HEK293 (cell line): ENCODE measurements at regions not wholly inside any gene's neighbourhood (a gene's known extent, or its start where the extent isn't known, plus 50 kb on each side); places are given as distances from the start of the nearest gene placed in this dataset.

Source experiments
- CTCF ChIA-PET: fragments of 350-600 bp; formaldehyde crosslinking; extraction: SDS; loops from one replicate; lab custom pipeline; 2021; ENCODE audit warnings: antibody characterized with exemption; lab: Yijun Ruan, JAX
- POLR2A ChIA-PET: fragments of 300-600 bp; formaldehyde crosslinking; extraction: SDS; loops from one replicate; lab custom pipeline; 2020; ENCODE audit warnings: antibody characterized with exemption, inconsistent platforms; lab: Yijun Ruan, JAX
- H3K27ac ChIP-seq: fragments of 200-500 bp; sonication (Bioruptor generic); 2 replicates; pipeline ENCODE4 v1.5.1; 2014; ENCODE audit warnings: low read depth, low read length, control low read depth, inconsistent platforms; ENCODE audit errors: extremely low read depth
- H3K36me3 ChIP-seq, 2 experiments: fragments of 200-500 bp in 1 of 2; sonication (Bioruptor generic) in 1 of 2; 1 replicate in 1 of 2; 2 replicates in 1 of 2; pipeline ENCODE4 v1.5.1; 2014 to 2017; ENCODE audit warnings: inconsistent platforms in 2 of 2, low read length in 2 of 2; ENCODE audit not compliant: control insufficient read depth in 2 of 2, insufficient read depth in 1 of 2
- H3K4me1 ChIP-seq: fragments of 200-500 bp; sonication (Bioruptor generic); 2 replicates; pipeline ENCODE4 v1.5.1; 2014; ENCODE audit warnings: mild to moderate bottlenecking, low read length, inconsistent platforms; ENCODE audit not compliant: control insufficient read depth, insufficient read depth
- H3K4me3 ChIP-seq: 2 replicates; pipeline ENCODE4 v1.5.1; 2011; ENCODE audit warnings: low read depth, mild to moderate bottlenecking, control low read depth, low read length, moderate library complexity
- H3K9me3 ChIP-seq: fragments of 200-500 bp; sonication (Bioruptor generic); 2 replicates; pipeline ENCODE4 v1.5.1; 2014; ENCODE audit warnings: low read depth, low read length, inconsistent platforms; ENCODE audit not compliant: control insufficient read depth, insufficient read depth
- SETDB1 ChIP-seq: IDR thresholded peaks from one replicate; pipeline ENCODE4 v1.6.1; 2017; ENCODE audit warnings: mild to moderate bottlenecking, low read length, moderate library complexity, mixed read lengths; ENCODE audit not compliant: insufficient read length
- SP3 ChIP-seq: fragments of 450-650 bp; formaldehyde crosslinking; IDR thresholded peaks from 2 replicates; pipeline ENCODE4 v1.5.1; 2016; ENCODE audit warnings: missing biosample characterization, missing genetic modification characterization
- TRIM28 ChIP-seq: IDR thresholded peaks from 2 replicates; pipeline ENCODE4 v1.6.1; 2011; ENCODE audit warnings: low read length, control low read depth, borderline replicate concordance
- ZEB2 ChIP-seq: fragments of 450-650 bp; formaldehyde crosslinking; IDR thresholded peaks from 2 replicates; pipeline ENCODE4 v1.5.1; 2016; ENCODE audit warnings: missing biosample characterization, missing genetic modification characterization
- ZNF16 ChIP-seq: fragments of 450-650 bp; formaldehyde crosslinking; IDR thresholded peaks from 2 replicates; pipeline ENCODE4 v1.5.1; 2016; ENCODE audit warnings: low read depth, missing biosample characterization, missing genetic modification characterization
- ZNF174 ChIP-seq: fragments of 450-650 bp; formaldehyde crosslinking; IDR thresholded peaks from 2 replicates; pipeline ENCODE4 v1.5.0; 2017; ENCODE audit warnings: missing biosample characterization, mild to moderate bottlenecking, missing genetic modification characterization
- ZNF202 ChIP-seq: fragments of 450-650 bp; formaldehyde crosslinking; IDR thresholded peaks from 2 replicates; pipeline ENCODE4 v1.5.1; 2016; ENCODE audit warnings: missing biosample characterization, missing genetic modification characterization, borderline replicate concordance
- ZNF248 ChIP-seq: fragments of 450-650 bp; formaldehyde crosslinking; IDR thresholded peaks from 2 replicates; pipeline ENCODE4 v1.5.1; 2017; ENCODE audit warnings: missing biosample characterization, missing genetic modification characterization
- ZNF311 ChIP-seq: fragments of 450-650 bp; formaldehyde crosslinking; IDR thresholded peaks from 2 replicates; pipeline ENCODE4 v1.5.1; 2017; ENCODE audit warnings: missing biosample characterization, missing genetic modification characterization, borderline replicate concordance
- ZNF324 ChIP-seq: fragments of 450-650 bp; formaldehyde crosslinking; IDR thresholded peaks from 2 replicates; pipeline ENCODE4 v1.5.1; 2016; ENCODE audit warnings: missing biosample characterization, missing genetic modification characterization
- ZNF404 ChIP-seq: fragments of 450-650 bp; formaldehyde crosslinking; IDR thresholded peaks from 2 replicates; pipeline ENCODE4 v1.5.1; 2017; ENCODE audit warnings: missing biosample characterization, missing genetic modification characterization
- ZNF423 ChIP-seq: fragments of 450-650 bp; formaldehyde crosslinking; IDR thresholded peaks from 2 replicates; pipeline ENCODE4 v1.5.1; 2016; ENCODE audit warnings: missing biosample characterization, missing genetic modification characterization
- ZNF621 ChIP-seq: fragments of 450-650 bp; formaldehyde crosslinking; IDR thresholded peaks from 2 replicates; pipeline ENCODE4 v1.5.1; 2017; ENCODE audit warnings: missing biosample characterization, missing genetic modification characterization
- ZNF654 ChIP-seq: fragments of 450-650 bp; formaldehyde crosslinking; IDR thresholded peaks from 2 replicates; pipeline ENCODE4 v1.5.1; 2016; ENCODE audit warnings: low read depth, missing biosample characterization, missing genetic modification characterization
- ZNF658 ChIP-seq: fragments of 450-650 bp; formaldehyde crosslinking; IDR thresholded peaks from 2 replicates; pipeline ENCODE4; 2016; ENCODE audit warnings: missing biosample characterization, missing genetic modification characterization
- ZNF660 ChIP-seq: fragments of 450-650 bp; IDR thresholded peaks from 2 replicates; pipeline ENCODE4 v1.5.1; 2018; ENCODE audit warnings: missing biosample characterization, mild to moderate bottlenecking, missing genetic modification characterization
- ZNF747 ChIP-seq: fragments of 450-650 bp; formaldehyde crosslinking; IDR thresholded peaks from 2 replicates; pipeline ENCODE4 v1.5.1; 2016; ENCODE audit warnings: missing biosample characterization, missing genetic modification characterization
- TF ChIP-seq, protein P1 (sequence below): IDR thresholded peaks from 2 replicates; pipeline ENCODE4 v1.6.1; 2011; ENCODE audit warnings: mild to moderate bottlenecking, low read depth, low read length, borderline replicate concordance
- TF ChIP-seq, protein P2 (sequence below): fragments of 450-650 bp; formaldehyde crosslinking; IDR thresholded peaks from 2 replicates; pipeline ENCODE4 v1.5.1; 2017; ENCODE audit warnings: missing biosample characterization, missing genetic modification characterization
- TF ChIP-seq, protein P3 (sequence below): fragments of 450-650 bp; formaldehyde crosslinking; IDR thresholded peaks from 2 replicates; pipeline ENCODE4 v1.5.1; 2016; ENCODE audit warnings: missing biosample characterization, missing genetic modification characterization

DNA sequence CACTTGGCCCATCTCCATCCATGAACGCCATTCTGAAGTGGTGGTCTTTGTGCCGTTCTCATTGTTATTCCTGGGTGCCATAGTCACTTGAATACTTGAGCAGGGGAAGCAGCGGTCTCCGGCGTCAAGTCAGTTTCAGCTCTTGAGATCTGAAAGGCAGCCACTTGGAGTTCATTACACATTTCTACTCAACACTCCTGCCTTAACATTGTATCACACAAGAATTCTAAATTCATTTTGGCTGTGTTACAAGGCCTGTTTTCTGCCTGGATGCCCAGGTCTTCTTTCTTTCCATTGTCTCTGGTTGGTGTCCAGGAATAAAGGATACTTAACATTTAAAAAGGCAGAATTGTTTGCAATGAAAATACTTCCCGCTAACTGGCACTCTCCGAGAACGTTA lies 69.0 kb upstream of the RAB11FIP2 start (continued):
- no peak for TF ChIP-seq ZNF202

DNA sequence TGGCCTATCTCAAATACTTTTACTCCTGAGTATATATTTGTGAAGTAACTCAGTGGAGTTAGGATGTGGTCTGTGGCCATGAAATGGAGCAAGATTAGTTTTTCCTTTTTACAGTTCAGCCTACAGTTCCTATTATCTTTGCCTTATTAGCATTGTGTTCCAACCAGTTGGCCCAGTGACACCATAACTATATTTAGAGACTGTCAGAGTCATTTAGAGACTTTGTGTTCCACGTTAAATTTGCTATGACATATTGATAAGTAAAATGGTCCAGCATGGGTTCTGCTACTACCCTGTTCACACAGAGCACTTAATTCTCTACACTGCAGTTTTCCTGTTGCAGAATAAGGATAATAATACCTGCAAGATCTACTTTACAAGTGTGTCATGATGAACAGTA lies 68.3 kb upstream of the RAB11FIP2 start:
- POLR2A ChIA-PET: no interaction called here
- no peaks in the 10 kb centered on the region for H3K36me3 ChIP-seq
- H3K9me3 ChIP-seq: no peaks in the 10 kb centered on the region
- TF ChIP-seq ZNF248 (tag by site-specific recombination): no peak
- TF ChIP-seq ZNF660 (tag by site-specific recombination): no peak
- TF ChIP-seq ZNF404 (tag by site-specific recombination): no peak
- TF ChIP-seq ZEB2 (tag by site-specific recombination): no peak
- TF ChIP-seq SETDB1: no peak
- TF ChIP-seq ZNF423: no peak
- no peak for TF ChIP-seq SP3
- no peak for TF ChIP-seq ZNF654 (tag by site-specific recombination)
- no peak for TF ChIP-seq ZNF658 (tag by site-specific recombination)
- no peak for TF ChIP-seq ZNF16 (tag by site-specific recombination)
- no peak for TF ChIP-seq ZNF747
- TF ChIP-seq ZNF174 (tag by site-specific recombination): no peak
- no peak for TF ChIP-seq TRIM28
- TF ChIP-seq, protein P1, sequence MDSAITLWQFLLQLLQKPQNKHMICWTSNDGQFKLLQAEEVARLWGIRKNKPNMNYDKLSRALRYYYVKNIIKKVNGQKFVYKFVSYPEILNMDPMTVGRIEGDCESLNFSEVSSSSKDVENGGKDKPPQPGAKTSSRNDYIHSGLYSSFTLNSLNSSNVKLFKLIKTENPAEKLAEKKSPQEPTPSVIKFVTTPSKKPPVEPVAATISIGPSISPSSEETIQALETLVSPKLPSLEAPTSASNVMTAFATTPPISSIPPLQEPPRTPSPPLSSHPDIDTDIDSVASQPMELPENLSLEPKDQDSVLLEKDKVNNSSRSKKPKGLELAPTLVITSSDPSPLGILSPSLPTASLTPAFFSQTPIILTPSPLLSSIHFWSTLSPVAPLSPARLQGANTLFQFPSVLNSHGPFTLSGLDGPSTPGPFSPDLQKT: no peak
- TF ChIP-seq ZNF311 (tag by site-specific recombination): no peak
- no peak for TF ChIP-seq ZNF324
- TF ChIP-seq ZNF621: no peak
- TF ChIP-seq, protein P2, sequence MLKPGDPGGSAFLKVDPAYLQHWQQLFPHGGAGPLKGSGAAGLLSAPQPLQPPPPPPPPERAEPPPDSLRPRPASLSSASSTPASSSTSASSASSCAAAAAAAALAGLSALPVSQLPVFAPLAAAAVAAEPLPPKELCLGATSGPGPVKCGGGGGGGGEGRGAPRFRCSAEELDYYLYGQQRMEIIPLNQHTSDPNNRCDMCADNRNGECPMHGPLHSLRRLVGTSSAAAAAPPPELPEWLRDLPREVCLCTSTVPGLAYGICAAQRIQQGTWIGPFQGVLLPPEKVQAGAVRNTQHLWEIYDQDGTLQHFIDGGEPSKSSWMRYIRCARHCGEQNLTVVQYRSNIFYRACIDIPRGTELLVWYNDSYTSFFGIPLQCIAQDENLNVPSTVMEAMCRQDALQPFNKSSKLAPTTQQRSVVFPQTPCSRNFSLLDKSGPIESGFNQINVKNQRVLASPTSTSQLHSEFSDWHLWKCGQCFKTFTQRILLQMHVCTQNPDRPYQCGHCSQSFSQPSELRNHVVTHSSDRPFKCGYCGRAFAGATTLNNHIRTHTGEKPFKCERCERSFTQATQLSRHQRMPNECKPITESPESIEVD (tag by site-specific recombination): no peak
- CTCF ChIA-PET: no interaction called here
- no peak overlapping the region for H3K27ac ChIP-seq
- H3K4me3 ChIP-seq: no peak overlapping the region
- H3K4me1 ChIP-seq: peaks cover 4% of the 10 kb centered on the region; the same call in 1 of the 2 replicates

DNA sequence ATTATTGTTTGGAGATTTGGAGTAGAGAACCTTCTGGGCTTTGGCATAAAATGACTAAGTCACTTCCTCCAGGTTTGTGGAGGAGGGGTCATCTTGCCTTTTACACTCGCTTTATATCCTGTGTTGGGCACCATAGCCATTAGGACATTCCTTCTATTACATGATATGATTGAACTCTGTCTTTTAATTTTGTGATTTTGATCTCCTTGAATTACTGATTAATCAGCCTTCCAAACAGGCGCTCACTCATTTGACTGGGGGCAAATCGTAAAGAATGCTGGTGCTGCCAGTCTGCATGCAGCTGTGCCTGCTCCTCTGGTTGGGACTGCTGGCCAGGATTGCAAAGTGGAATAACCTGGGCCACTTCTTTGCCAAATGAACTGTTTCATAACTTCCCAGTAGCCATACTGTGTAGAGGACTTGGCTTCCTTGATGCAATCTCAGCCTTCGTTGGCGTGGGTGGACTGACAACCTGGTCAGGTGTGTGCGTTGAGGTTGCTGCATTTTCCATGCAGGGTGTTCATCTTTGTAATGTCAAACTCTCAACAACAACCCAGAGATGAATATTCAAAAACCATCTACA lies 65.9 kb upstream of the RAB11FIP2 start:
- Histone ChIP-seq H3K27ac (no peak overlapping the region), H3K9me3 (no peaks in the 10 kb centered on the region), H3K4me3 (no peak overlapping the region), H3K36me3 (no peaks in the 10 kb centered on the region), H3K4me1 (peaks cover 4% of the 10 kb centered on the region; the same call in 1 of the 2 replicates)
- CTCF ChIA-PET: no interaction called here
- POLR2A ChIA-PET: no interaction called here
- TF ChIP-seq, protein P3, sequence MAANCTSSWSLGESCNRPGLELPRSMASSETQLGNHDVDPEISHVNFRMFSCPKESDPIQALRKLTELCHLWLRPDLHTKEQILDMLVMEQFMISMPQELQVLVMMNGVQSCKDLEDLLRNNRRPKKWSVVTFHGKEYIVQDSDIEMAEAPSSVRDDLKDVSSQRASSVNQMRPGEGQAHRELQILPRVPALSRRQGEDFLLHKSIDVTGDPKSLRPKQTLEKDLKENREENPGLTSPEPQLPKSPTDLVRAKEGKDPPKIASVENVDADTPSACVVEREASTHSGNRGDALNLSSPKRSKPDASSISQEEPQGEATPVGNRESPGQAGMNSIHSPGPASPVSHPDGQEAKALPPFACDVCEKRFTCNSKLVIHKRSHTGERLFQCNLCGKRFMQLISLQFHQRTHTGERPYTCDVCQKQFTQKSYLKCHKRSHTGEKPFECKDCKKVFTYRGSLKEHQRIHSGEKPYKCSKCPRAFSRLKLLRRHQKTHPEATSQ: no peak
- no peak for TF ChIP-seq ZNF404 (tag by site-specific recombination)
